ENCODE measurements at regions not wholly inside any gene's neighbourhood (a gene's known extent, or its start where the extent isn't known, plus 50 kb on each side); places are given as distances from the start of the nearest gene placed in this dataset.
"Not testable (repeated sequence)": the region's sequence is repeated elsewhere in the genome, so short reads cannot be mapped to it uniquely, and the experiment has no call there.

GRCh38 chr16:52308051-52308450, 238.9 kb downstream of the TOX3 start:
- peak; percentile 61 for DNase-seq

GRCh38 chr16:52301026-52301425, 245.9 kb downstream of the TOX3 start:
- DNase-seq = no peak

- DNase-seq = no peak
These were observed 248.2 kb downstream of the TOX3 start for GRCh38 chr16:52298769-52299168.

GRCh38 chr16:52296706-52297315, 250.1 kb downstream of the TOX3 start:
- DNase-seq = not testable (repeated sequence)

- DNase-seq = no peak
These were observed 250.9 kb downstream of the TOX3 start for GRCh38 chr16:52296076-52296475.

GRCh38 chr16:52294660-52295059, 252.3 kb downstream of the TOX3 start:
- DNase-seq = no peak

- DNase-seq = peak; percentile 10
These were observed 253.7 kb downstream of the TOX3 start for GRCh38 chr16:52293204-52293603.

- no peak for DNase-seq
These were observed 263.2 kb downstream of the TOX3 start for GRCh38 chr16:52283584-52284375.

- no peak for DNase-seq
These were observed 263.9 kb downstream of the TOX3 start for GRCh38 chr16:52283018-52283417.

GRCh38 chr16:52280086-52280485, 266.9 kb downstream of the TOX3 start:
- no peak for DNase-seq

- no peak for DNase-seq
These were observed 275.7 kb downstream of the TOX3 start for GRCh38 chr16:52271088-52271750.

GRCh38 chr16:52265446-52265861, 281.5 kb downstream of the TOX3 start:
- DNase-seq = peak; percentile 65

- DNase-seq = no peak
These were observed 289.4 kb downstream of the TOX3 start for GRCh38 chr16:52257534-52257933.

- no peak for DNase-seq
These were observed 290.4 kb downstream of the TOX3 start for GRCh38 chr16:52256310-52257078.

- no peak for DNase-seq
These were observed 292.2 kb downstream of the TOX3 start for GRCh38 chr16:52254746-52255145.

GRCh38 chr16:52252680-52253079, 294.3 kb downstream of the TOX3 start:
- no peak for DNase-seq

- no peak for DNase-seq
These were observed 295.4 kb downstream of the TOX3 start for GRCh38 chr16:52251495-52251894.

GRCh38 chr16:52247737-52248136, 299.2 kb downstream of the TOX3 start:
- DNase-seq = no peak

GRCh38 chr16:52238710-52239109, 308.2 kb downstream of the TOX3 start:
- DNase-seq = no peak

- no peak for DNase-seq
These were observed 309.1 kb downstream of the TOX3 start for GRCh38 chr16:52237823-52238222.

- no peak for DNase-seq
These were observed 311.8 kb downstream of the TOX3 start for GRCh38 chr16:52235186-52235585.

- DNase-seq = no peak
These were observed 312.3 kb downstream of the TOX3 start for GRCh38 chr16:52234626-52235025.

GRCh38 chr16:52229471-52229870, 317.5 kb downstream of the TOX3 start:
- DNase-seq = no peak
